Mucosa of rectum (tissue), 2 donors: ENCODE measurements at regions not wholly inside any gene's neighbourhood (a gene's known extent, or its start where the extent isn't known, plus 50 kb on each side); places are given as distances from the start of the nearest gene placed in this dataset.
"Not testable (repeated sequence)": the region's sequence is repeated elsewhere in the genome, so short reads cannot be mapped to it uniquely, and the experiment has no call there.

Source experiments
- H3K27ac ChIP-seq, 2 donors: one replicate each; pipeline ENCODE4 v1.7.0; 2013; ENCODE audit warnings: inconsistent platforms in 2 of 2, low read depth in 2 of 2, low read length in 2 of 2
- H3K27me3 ChIP-seq, 2 donors: one replicate each; pipeline ENCODE4 v1.7.0; 2013; ENCODE audit warnings: low read length in 2 of 2; ENCODE audit not compliant: control insufficient read depth in 2 of 2, insufficient read depth in 2 of 2
- H3K36me3 ChIP-seq, 2 donors: one replicate each; pipeline ENCODE4 v1.7.0; 2013; ENCODE audit warnings: low read length in 2 of 2; ENCODE audit not compliant: control insufficient read depth in 2 of 2, insufficient read depth in 2 of 2
- H3K4me1 ChIP-seq, 2 donors: one replicate each; pipeline ENCODE4 v1.7.0; 2013; ENCODE audit warnings: low read length in 2 of 2, mild to moderate bottlenecking in 1 of 2; ENCODE audit not compliant: control insufficient read depth in 2 of 2, insufficient read depth in 2 of 2
- H3K4me3 ChIP-seq, 2 donors: one replicate each; pipeline ENCODE4 v1.7.0; 2013; ENCODE audit warnings: low read length in 2 of 2
- H3K9ac ChIP-seq, 2 donors: one replicate each; pipeline ENCODE4 v1.7.0; 2013; ENCODE audit warnings: low read length in 2 of 2, low read depth in 1 of 2, mild to moderate bottlenecking in 1 of 2
- H3K9me3 ChIP-seq, 2 donors: one replicate each; pipeline ENCODE4 v1.7.0; 2013; ENCODE audit warnings: low read length in 2 of 2; ENCODE audit not compliant: control insufficient read depth in 2 of 2
- donor health status: healthy.
- donor health status: Normal muscosa, but diverticular disease.

DNA sequence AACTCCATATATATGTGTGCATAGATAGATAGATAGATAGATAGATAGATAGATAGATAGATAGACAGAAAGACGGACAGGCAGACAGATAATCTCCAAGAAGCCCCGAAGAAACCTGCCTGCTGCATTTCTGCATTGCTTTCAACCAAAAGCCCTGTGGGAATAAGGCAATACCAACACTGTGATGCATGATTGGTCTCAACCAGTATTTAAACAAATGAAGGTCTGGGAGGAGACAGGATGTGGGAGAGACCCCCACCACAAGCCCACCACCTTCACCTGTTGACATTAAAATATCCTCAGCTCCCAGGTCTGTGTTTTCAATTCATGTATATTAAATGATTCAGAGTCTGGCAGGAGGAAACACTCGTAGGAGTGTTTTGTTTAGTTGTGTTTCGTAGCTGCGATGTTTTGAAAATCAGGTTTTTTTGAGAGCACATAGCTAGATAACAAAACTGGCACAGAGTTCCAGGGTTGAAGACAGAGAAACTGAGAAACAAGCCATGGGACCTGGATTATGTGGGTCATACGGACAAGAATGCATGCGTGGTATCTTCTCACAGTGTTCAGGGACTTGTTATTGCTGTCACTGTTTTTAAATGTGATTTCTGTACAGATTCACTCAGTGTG, 200.7 kb upstream of the AHR start:
- H3K9ac ChIP-seq: no peak overlapping the region
- H3K9me3 ChIP-seq: no peaks in the 10 kb centered on the region
- H3K36me3 ChIP-seq: no peaks in the 10 kb centered on the region
- no peak overlapping the region for H3K27ac ChIP-seq
- no peak overlapping the region for H3K4me3 ChIP-seq
- H3K4me1 ChIP-seq: peaks cover 0 to 5% of the 10 kb centered on the region in 2 donors
- H3K27me3 ChIP-seq: no peaks in the 10 kb centered on the region

DNA sequence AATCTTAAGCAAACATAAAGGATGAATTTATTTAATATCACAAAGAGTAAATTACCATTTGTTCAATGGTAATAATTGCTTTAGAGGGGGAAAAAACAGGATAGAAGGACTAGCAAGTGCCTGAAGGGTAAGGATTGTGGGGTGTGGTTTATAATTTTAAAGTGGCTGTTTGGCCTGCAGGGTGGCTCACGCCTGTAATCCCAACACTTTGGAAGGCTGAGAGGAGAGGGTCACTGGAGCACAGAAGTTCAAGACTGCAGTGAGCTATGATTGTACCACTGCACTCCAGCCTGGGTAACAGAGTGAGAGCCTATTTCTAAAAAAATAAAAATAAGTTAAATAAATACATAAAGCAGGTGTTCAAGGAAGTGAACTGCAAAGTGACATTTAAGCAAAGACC, 199.9 kb upstream of the AHR start:
- no peaks in the 10 kb centered on the region for H3K9me3 ChIP-seq
- no peak overlapping the region for H3K9ac ChIP-seq
- no peaks in the 10 kb centered on the region for H3K27me3 ChIP-seq
- H3K4me1 ChIP-seq: peaks cover 0 to 5% of the 10 kb centered on the region in 2 donors
- H3K4me3 ChIP-seq: no peak overlapping the region
- no peaks in the 10 kb centered on the region for H3K36me3 ChIP-seq
- H3K27ac ChIP-seq: no peak overlapping the region

DNA sequence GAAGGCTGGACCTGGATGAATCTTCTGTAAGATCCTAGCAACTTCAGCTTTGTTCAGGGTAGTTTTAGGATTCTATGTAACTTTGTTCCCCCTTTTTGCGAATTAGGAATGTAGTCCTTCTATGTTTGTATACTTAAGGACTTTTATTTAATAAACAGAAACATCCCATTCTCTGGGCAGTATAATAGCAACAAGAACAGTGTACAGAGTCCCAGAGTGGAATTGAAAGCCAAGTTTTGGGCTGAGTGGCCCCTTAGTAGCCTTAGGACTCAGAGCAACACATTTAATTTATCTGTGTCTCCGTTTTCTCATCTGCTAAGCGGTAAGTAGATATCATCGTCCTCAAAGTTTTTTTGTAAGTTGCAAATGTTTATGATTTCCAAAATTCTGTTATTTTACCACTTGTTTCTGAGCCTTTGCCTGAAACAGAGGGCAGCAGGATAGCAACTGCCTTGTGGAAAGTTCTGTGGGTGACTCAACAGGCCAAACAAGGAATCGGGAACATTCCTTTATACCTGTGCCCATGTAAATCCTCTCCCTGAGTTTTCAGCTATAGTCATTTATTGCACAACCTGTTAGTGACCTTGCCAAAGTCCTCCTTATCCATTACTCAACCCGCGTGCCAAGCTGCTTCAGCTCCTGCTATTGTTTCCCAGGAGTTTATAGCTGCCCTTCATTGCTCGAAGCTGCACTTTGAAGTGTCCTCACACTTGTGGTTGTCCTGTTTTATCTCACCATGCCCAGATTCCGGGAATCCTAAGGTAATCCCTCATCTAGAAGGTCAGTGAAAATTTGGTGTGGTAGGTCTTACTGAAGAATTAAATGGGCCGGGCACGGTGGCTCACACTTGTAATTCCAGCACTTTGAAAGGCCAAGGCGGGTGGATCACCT, 199.1 kb upstream of the AHR start:
- no peaks in the 10 kb centered on the region for H3K9me3 ChIP-seq
- H3K9ac ChIP-seq: no peak overlapping the region
- H3K4me1 ChIP-seq: peaks cover 0 to 5% of the 10 kb centered on the region in 2 donors
- peak overlapping the region; percentile 27 to 30 for H3K27ac ChIP-seq
- no peaks in the 10 kb centered on the region for H3K36me3 ChIP-seq
- H3K27me3 ChIP-seq: no peaks in the 10 kb centered on the region
- no peak overlapping the region for H3K4me3 ChIP-seq

DNA sequence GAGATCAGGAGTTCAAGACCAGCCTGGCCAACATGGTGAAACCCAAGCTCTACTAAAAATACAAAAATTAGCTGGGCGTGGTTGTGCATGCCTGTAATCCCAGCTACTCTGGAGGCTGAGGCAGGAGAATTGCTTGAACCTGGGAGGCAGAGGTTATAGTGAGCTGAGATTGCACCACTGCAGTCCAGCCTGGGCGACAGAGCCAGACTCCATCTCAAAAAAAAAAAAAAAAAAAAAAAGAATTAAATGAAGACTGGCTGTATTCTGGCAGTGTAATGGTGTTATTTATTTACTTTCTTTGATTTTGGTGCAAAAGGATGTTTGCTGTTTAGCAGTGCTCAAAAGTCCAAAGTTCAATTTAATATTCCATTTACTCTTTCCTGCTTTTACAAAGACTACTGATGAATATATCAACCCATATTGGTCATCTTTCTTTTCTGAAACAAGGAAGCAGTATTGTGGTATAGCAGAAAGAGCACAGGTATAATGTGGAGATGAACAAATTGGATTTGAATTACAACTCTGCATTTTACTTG, 198.4 kb upstream of the AHR start:
- H3K4me1 ChIP-seq, H3K9ac ChIP-seq, H3K36me3 ChIP-seq, H3K4me3 ChIP-seq, H3K9me3 ChIP-seq, H3K27me3 ChIP-seq: not testable (repeated sequence)
- peak overlapping the region in 1 of 2 donors; percentile 30 for H3K27ac ChIP-seq

DNA sequence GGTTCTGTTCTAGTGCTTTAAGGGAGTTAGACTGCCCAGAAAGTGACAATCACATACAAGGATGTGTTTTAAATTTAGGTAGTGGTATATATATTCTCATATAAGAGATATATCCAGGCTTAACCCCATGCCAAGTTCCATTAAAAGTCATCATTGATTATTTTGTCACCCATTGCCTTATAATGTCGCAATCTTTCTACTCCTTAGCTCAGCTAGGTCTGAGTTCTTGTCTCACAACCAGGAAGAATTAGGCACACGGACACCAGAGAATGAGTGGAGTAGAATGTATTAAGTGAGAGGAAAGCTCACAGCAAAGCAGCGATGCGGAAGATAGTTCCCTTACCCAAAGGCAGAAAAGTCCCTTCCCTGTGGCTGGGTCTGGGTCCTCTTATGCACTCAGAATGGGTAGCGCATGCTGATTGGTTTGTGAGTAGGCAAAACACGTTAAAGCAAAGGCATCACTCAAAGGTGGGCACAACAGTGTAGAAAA, 197.2 kb upstream of the AHR start:
- Histone ChIP-seq H3K27me3 (no peaks in the 10 kb centered on the region), H3K9me3 (no peaks in the 10 kb centered on the region), H3K9ac (no peak overlapping the region), H3K4me3 (no peak overlapping the region), H3K4me1 (peaks cover 0 to 5% of the 10 kb centered on the region in 2 donors), H3K36me3 (no peaks in the 10 kb centered on the region), H3K27ac (no peak overlapping the region)

DNA sequence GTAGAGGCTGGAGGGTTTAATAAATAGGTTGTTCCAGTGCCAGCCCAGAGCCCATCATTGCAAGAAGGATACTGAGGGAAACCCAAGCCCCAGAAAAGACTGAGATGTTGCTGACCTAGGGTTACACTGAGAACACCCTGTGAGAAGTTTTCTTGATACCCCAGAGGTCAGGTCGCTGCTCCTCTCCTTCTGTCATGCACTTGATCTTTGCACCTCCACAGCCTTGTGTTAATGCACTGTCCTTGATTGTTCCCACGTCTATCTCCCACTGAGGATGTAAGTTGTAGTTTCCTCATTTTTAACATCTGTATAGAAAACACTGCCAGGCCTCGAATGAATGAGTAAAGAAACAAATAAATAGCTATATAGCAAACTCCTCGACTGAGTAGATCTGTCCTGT, 195.3 kb upstream of the AHR start:
- Histone ChIP-seq H3K27me3 (no peaks in the 10 kb centered on the region), H3K9me3 (no peaks in the 10 kb centered on the region), H3K4me3 (no peak overlapping the region), H3K9ac (no peak overlapping the region), H3K36me3 (no peaks in the 10 kb centered on the region), H3K27ac (no peak overlapping the region), H3K4me1 (peaks cover 0 to 5% of the 10 kb centered on the region in 2 donors)

DNA sequence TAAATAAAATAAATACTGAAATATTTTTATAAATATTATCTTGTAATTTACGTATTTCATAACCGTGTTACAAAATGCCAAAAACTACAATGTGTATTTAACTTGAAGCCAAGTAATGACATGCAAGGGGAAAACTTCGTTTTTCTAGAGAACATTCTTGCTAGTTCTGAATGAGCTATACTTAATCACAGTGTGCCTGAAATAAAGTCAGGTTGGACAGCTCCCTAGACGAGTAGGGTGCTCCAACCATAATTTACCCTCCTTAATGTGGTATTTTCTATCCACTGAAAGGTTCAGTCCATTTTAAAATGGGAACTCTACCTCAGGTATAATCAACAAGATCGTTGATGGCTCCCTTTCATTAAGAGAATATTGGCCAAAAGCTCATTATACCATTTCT, 194.5 kb upstream of the AHR start:
- H3K4me1 ChIP-seq: peaks cover 0 to 7% of the 10 kb centered on the region in 2 donors
- no peaks in the 10 kb centered on the region for H3K9me3 ChIP-seq
- H3K9ac ChIP-seq: no peak overlapping the region
- H3K27me3 ChIP-seq: no peaks in the 10 kb centered on the region
- no peak overlapping the region for H3K4me3 ChIP-seq
- H3K36me3 ChIP-seq: no peaks in the 10 kb centered on the region
- H3K27ac ChIP-seq: no peak overlapping the region

DNA sequence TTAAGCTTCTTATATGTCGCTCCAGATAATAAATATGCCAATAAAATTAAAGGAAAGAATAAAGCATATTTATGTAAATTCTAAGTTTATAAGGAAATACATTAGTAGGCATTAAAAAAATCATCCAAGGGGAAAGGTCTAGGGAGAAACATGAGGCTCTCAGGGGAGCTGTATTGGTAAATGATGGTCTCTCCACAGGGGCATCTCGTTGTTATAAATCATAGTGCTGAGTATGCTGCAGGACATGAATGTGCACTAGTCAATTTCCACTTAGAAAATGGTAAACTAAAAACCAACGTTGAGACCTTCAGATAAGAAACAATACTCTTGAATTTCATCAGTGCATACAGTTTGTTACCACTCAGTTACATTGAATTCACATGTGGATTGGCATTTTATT, 194.0 kb upstream of the AHR start:
- H3K9ac ChIP-seq: no peak overlapping the region
- no peaks in the 10 kb centered on the region for H3K27me3 ChIP-seq
- H3K4me3 ChIP-seq: no peak overlapping the region
- H3K27ac ChIP-seq: no peak overlapping the region
- H3K36me3 ChIP-seq: no peaks in the 10 kb centered on the region
- H3K9me3 ChIP-seq: no peaks in the 10 kb centered on the region
- peaks cover 0 to 3% of the 10 kb centered on the region in 2 donors for H3K4me1 ChIP-seq

DNA sequence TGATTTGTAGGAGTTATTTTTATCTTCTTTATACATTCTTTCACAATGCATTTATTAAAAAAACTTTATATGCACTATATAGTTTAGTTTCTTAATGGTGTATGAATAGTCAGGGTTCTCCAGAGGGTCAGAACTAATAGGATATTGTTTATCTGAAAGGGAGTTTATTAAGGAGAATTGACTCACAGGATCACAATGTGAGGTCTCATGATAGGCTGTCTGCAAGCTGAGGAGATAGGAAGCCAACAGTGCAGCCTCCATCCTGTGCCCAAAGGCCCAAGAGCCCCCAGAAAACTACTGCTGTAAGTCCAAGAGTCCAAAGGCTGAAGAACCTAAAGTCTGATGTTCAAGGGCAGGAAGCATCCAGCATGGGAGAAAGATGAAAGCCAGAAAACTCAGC, 192.8 kb upstream of the AHR start:
- H3K27ac ChIP-seq: no peak overlapping the region
- peaks cover 0 to 3% of the 10 kb centered on the region in 2 donors for H3K4me1 ChIP-seq
- no peaks in the 10 kb centered on the region for H3K36me3 ChIP-seq
- H3K27me3 ChIP-seq: no peaks in the 10 kb centered on the region
- H3K9ac ChIP-seq: no peak overlapping the region
- H3K9me3 ChIP-seq: no peaks in the 10 kb centered on the region
- H3K4me3 ChIP-seq: no peak overlapping the region

DNA sequence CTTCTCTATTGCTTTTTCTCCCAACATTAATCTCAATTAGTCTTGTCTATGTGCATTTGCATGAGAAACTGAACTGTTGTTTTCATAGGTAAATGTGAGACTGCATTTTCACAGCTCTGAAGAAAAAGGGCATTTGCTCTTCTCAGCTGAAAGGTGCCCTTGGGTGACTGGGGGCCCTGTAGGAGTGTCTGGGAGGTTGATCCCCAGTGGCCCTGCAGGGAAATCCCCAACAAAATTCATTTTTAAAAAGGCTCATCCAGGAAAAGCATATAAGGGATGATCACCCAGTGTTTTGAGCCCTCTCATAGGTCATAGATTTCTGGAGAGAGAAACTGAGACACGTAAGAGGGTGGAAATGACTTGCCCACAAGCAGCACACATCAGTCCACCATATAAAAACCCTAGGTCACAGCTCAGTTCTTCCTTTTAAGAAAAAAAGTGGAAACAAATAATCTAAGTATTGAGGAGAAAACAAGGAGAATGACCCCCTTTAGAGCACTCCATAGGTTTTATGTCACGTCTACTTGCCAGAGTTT, 190.3 kb upstream of the AHR start:
- Histone ChIP-seq H3K4me1 (peaks cover 0 to 3% of the 10 kb centered on the region in 2 donors), H3K36me3 (no peaks in the 10 kb centered on the region), H3K9me3 (no peaks in the 10 kb centered on the region), H3K4me3 (no peak overlapping the region), H3K9ac (no peak overlapping the region), H3K27me3 (no peaks in the 10 kb centered on the region), H3K27ac (no peak overlapping the region)
